Thymus (tissue), 11 donors: ENCODE measurements at regions not wholly inside any gene's neighbourhood (a gene's known extent, or its start where the extent isn't known, plus 50 kb on each side); places are given as distances from the start of the nearest gene placed in this dataset.

Experiments
- DNase-seq, 9 donors: peaks; one replicate each; pipeline ENCODE4 v3.0.0-alpha.2; 2013; ENCODE audit warnings: low spot score in 9 of 9, low read depth in 6 of 9, missing footprints in 1 of 9
- H3K27ac ChIP-seq, 2 donors: one replicate each; pipeline ENCODE4 v1.5.1; 2013; ENCODE audit warnings: control low read depth in 1 of 2, low read depth in 1 of 2, low read length in 1 of 2, mild to moderate bottlenecking in 1 of 2, moderate library complexity in 1 of 2
- H3K27me3 ChIP-seq, 2 donors: one replicate each; pipeline ENCODE4 v1.5.1; 2013; ENCODE audit warnings: low read length in 1 of 2; ENCODE audit not compliant: control insufficient read depth in 2 of 2, insufficient read depth in 1 of 2
- H3K36me3 ChIP-seq, 2 donors: one replicate each; pipeline ENCODE4 v1.5.1; 2013; ENCODE audit warnings: low read length in 1 of 2, mild to moderate bottlenecking in 1 of 2, moderate library complexity in 1 of 2; ENCODE audit not compliant: control insufficient read depth in 2 of 2, insufficient read depth in 2 of 2
- H3K4me1 ChIP-seq, 2 donors: one replicate each; pipeline ENCODE4 v1.5.1; 2013; ENCODE audit warnings: low read length in 2 of 2; ENCODE audit not compliant: control insufficient read depth in 2 of 2, insufficient read depth in 2 of 2
- H3K4me3 ChIP-seq, 2 donors: one replicate each; pipeline ENCODE4 v1.5.1; 2013; ENCODE audit warnings: low read length in 2 of 2, control low read depth in 1 of 2, mild to moderate bottlenecking in 1 of 2
- H3K9me3 ChIP-seq, 2 donors: one replicate each; pipeline ENCODE4 v1.5.1; 2013; ENCODE audit warnings: low read length in 1 of 2, mild to moderate bottlenecking in 1 of 2; ENCODE audit not compliant: control insufficient read depth in 2 of 2, insufficient read depth in 1 of 2
- WGBS: extraction: QIAGEN DNeasy Blood & Tissue Kit; methylation state at CpG from one replicate; pipeline ENCODE4 v1.1.7; 2013; 5-methylcytosine and 5-hydroxymethylcytosine counted together
- donor health status: healthy.

DNA sequence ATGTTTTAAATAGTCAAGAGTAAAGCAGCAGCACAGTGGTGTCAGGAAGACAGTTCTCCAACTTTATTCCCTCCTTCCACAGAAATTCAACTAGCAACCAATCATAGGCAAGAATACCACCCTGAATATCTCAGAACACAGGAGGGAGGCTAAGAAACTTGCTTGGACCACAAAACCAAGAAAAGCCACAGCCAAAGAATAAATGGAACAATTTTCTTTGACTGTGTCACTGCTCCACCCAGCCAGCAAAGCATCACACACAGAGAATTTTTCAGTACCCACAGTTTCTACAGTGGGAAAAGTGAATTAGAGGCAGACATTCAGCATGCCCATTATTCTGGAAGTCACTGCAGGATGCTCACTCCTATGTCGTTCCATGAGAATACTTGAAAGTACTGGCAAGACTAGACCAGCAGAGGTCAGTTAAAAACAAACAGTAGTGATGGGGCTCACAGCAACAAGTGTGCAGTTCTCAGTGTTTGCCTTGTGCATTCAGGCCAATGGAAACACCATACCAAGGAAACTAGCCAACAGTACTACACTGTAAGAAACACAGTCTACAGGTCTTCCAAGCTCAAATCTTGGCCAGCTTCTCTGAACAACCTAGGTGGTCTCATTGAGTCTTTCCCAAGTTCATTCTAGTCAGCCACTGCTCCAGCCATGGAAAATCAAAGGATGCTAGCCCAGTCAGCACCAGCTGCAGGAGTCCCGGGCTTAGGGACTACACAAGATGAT is 56.8 kb upstream of the FOXG1 start:
- Histone ChIP-seq H3K27ac (no peak overlapping the region), H3K4me3 (no peak overlapping the region), H3K27me3 (no peaks in the 10 kb centered on the region), H3K4me1 (no peaks in the 10 kb centered on the region), H3K36me3 (no peaks in the 10 kb centered on the region), H3K9me3 (no peaks in the 10 kb centered on the region)
- no peak for DNase-seq
- 69% methylated on average over 2 of the region's 2 CpGs for WGBS
